Karpas-422 (cell line): ENCODE measurements at regions not wholly inside any gene's neighbourhood (a gene's known extent, or its start where the extent isn't known, plus 50 kb on each side); places are given as distances from the start of the nearest gene placed in this dataset.

Experiments
- DNase-seq: peaks from one replicate; pipeline ENCODE4 v3.0.0-alpha.2; 2015
- H2AFZ ChIP-seq: fragments of 200-600 bp; sonication (generic); 2 replicates; pipeline ENCODE4 v1.6.1; 2014; ENCODE audit warnings: antibody characterized with exemption, low read length, mixed read lengths
- H3K27ac ChIP-seq: fragments of 200-600 bp; sonication (generic); 2 replicates; pipeline ENCODE4 v1.5.1; 2014; ENCODE audit warnings: mild to moderate bottlenecking, low read length, moderate library complexity
- H3K27me3 ChIP-seq: fragments of 200-600 bp; sonication (generic); 2 replicates; pipeline ENCODE4 v1.6.1; 2014; ENCODE audit warnings: low read length, mixed read lengths
- H3K36me3 ChIP-seq: fragments of 200-600 bp; sonication (generic); 2 replicates; pipeline ENCODE4 v1.6.1; 2014; ENCODE audit warnings: low read length, mixed read lengths; ENCODE audit not compliant: insufficient read depth
- H3K4me1 ChIP-seq: fragments of 200-600 bp; sonication (generic); 2 replicates; pipeline ENCODE4 v1.6.1; 2014; ENCODE audit warnings: mild to moderate bottlenecking, low read length, mixed read lengths
- H3K4me2 ChIP-seq: fragments of 200-600 bp; sonication (generic); 2 replicates; pipeline ENCODE4 v1.6.1; 2014; ENCODE audit warnings: low read length, low read depth, mild to moderate bottlenecking; ENCODE audit not compliant: poor library complexity, severe bottlenecking
- H3K4me3 ChIP-seq: fragments of 200-600 bp; sonication (generic); 2 replicates; pipeline ENCODE4 v1.5.1; 2014; ENCODE audit warnings: mild to moderate bottlenecking, antibody characterized with exemption, low read length, mixed read lengths
- H3K79me2 ChIP-seq: fragments of 200-600 bp; sonication (generic); 2 replicates; pipeline ENCODE4 v1.6.1; 2014; ENCODE audit warnings: mild to moderate bottlenecking, low read length, mixed read lengths
- H3K9ac ChIP-seq: fragments of 200-600 bp; sonication (generic); 2 replicates; pipeline ENCODE4 v1.6.0; 2014; ENCODE audit warnings: low read length
- H3K9me2 ChIP-seq: fragments of 200-600 bp; sonication (generic), shearing (Covaris generic); replicated peaks from 2 replicates; pipeline ENCODE4 v1.6.0; 2014; ENCODE audit warnings: mild to moderate bottlenecking, low read length, moderate library complexity; ENCODE audit not compliant: insufficient read depth
- H3K9me3 ChIP-seq: fragments of 300-700, 200-600 bp; sonication (generic); 2 replicates; pipeline ENCODE4 v1.6.1; 2014; ENCODE audit warnings: low read length, mixed read lengths
- H4K20me1 ChIP-seq: fragments of 200-600 bp; sonication (generic); 2 replicates; pipeline ENCODE4 v1.6.1; 2014; ENCODE audit warnings: mild to moderate bottlenecking, antibody characterized with exemption, low read length, low read depth; ENCODE audit not compliant: insufficient read depth

DNA sequence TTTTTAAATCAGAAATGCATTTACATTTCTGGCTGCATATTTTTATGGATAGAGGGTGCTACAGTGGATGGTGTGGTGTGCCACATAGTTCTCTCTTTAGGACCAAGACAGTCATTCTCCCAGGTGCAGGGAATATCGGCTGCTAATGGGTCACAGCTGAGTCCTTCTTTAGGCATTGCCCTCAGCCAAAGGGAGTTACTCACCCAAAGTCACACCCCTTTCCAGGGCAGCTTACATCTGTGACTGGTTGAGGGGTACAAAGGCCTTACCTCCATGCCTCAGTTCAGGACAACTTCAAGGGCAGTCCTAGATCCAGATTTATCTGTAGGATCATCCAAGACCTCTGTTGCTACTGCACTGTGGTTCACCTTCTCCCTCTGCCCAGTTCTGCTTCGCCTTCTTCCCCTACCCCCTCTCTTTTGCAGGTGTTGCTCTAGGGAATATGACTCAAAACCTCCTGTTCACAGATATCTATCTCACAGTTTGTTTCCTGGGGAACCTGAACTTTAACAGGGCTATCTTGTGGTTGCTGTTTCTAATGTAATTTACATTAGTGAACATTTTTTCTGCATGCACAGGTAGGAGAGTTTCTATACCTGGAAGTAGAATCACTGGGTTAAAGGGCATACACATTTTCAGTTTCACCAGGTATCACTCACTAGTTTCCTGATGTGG, 413.9 kb downstream of the RPS6KC1 start:
- H3K4me3 ChIP-seq: no peak overlapping the region
- H3K27ac ChIP-seq: no peak overlapping the region
- no peaks in the 10 kb centered on the region for H4K20me1 ChIP-seq
- no peak overlapping the region for H3K4me2 ChIP-seq
- H3K9me2 ChIP-seq: no peaks in the 10 kb centered on the region
- no peak for DNase-seq
- no peak overlapping the region for H3K9ac ChIP-seq
- H3K4me1 ChIP-seq: no peaks in the 10 kb centered on the region
- no peaks in the 10 kb centered on the region for H3K79me2 ChIP-seq
- H3K27me3 ChIP-seq: no peaks in the 10 kb centered on the region
- H3K36me3 ChIP-seq: no peaks in the 10 kb centered on the region
- H3K9me3 ChIP-seq: no peaks in the 10 kb centered on the region
- no peak overlapping the region for H2AFZ ChIP-seq

DNA sequence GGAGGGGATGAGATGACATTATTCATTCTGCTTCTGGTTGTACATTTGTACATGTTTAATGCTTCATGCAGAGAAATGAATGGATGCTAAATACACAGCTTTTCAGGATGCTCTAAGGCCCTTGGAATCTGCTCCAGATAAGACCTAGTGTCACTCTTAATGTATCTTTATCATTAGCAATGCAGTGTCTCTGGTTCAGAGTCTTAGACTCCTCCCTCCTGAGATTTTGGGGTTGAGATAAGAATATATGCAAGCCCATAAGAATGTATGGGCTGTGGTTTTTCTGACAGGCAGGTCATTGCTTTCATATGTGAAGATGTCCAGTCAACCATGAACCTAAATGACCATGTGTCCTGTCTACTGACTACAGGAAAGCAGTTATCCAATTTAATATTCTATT, 415.5 kb downstream of the RPS6KC1 start:
- Histone ChIP-seq H3K4me2 (no peak overlapping the region), H3K27ac (no peak overlapping the region), H3K4me1 (no peaks in the 10 kb centered on the region), H3K36me3 (no peaks in the 10 kb centered on the region), H3K9me2 (no peaks in the 10 kb centered on the region), H3K9ac (no peak overlapping the region), H3K9me3 (no peaks in the 10 kb centered on the region), H4K20me1 (no peaks in the 10 kb centered on the region), H2AFZ (no peak overlapping the region), H3K79me2 (no peaks in the 10 kb centered on the region), H3K27me3 (no peaks in the 10 kb centered on the region), H3K4me3 (no peak overlapping the region)
- DNase-seq: no peak

DNA sequence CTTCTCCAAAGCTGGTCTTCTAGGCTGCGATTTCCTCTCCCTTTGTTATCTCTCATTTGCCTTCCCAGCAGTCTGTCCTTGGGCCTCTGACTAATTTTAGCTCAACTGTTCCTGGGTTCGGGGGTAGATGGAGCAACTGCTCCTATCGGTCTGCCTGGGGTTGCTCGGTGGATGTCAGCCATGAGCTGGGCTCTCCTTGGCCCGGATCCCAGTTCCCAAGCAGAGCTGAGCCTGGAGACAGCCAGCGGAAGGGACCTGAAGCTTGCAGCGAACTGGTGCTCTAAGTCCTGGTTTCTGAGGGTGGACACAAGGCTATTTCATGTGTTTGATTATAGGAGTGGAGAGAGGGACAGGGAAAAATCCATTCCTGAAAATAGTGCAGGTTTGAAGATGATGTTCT, 423.0 kb downstream of the RPS6KC1 start:
- Histone ChIP-seq H3K79me2 (no peaks in the 10 kb centered on the region), H3K4me1 (no peaks in the 10 kb centered on the region), H3K36me3 (no peaks in the 10 kb centered on the region), H3K27me3 (no peaks in the 10 kb centered on the region), H3K4me3 (no peak overlapping the region), H3K27ac (no peak overlapping the region), H3K9ac (no peak overlapping the region), H3K9me3 (no peaks in the 10 kb centered on the region), H4K20me1 (no peaks in the 10 kb centered on the region), H3K4me2 (no peak overlapping the region), H3K9me2 (no peaks in the 10 kb centered on the region), H2AFZ (no peak overlapping the region)
- no peak for DNase-seq

DNA sequence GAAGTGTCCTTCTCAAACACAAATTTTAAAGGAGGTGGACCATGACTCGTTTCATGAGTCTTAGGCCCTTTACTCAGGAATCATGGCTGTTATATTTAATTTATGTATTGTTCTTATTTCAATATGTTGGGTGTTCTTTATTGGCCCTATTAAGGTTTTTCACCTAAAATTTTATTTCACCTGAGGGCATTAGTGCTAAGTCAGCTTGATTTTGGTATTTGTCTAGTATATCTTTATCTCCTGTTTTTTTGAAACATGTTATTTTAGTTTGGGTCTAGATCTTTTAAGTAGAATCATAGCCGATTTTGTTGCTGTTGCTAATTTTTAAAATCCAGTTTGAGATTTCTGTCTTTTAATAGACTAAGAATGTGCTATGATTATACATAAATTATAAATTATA, 430.4 kb downstream of the RPS6KC1 start:
- Histone ChIP-seq H3K9me2 (no peaks in the 10 kb centered on the region), H3K4me2 (no peak overlapping the region), H3K27ac (no peak overlapping the region), H3K27me3 (no peaks in the 10 kb centered on the region), H3K4me1 (no peaks in the 10 kb centered on the region), H3K36me3 (no peaks in the 10 kb centered on the region), H3K9ac (no peak overlapping the region), H4K20me1 (no peaks in the 10 kb centered on the region), H3K9me3 (no peaks in the 10 kb centered on the region), H3K4me3 (no peak overlapping the region), H3K79me2 (no peaks in the 10 kb centered on the region), H2AFZ (no peak overlapping the region)
- no peak for DNase-seq

DNA sequence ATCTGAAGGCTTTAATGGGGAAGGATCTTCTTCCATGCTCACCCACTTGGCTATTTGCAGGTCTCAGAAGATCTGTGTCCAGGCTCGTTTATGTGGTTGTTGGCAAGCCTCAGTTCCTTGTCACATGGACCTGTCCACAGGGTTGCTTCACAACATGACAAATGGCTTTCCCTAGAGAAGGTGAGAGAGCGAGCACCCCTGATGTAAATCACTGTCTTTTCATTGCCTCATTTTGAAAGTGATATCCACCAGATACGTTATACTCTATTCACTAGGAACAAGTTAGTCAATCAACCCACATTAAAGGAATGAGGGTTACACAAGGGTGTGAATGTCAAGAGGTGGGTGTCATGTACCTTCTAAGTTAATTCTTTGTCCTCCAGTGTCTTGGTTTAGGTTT, 433.3 kb downstream of the RPS6KC1 start:
- H4K20me1 ChIP-seq: no peaks in the 10 kb centered on the region

DNA sequence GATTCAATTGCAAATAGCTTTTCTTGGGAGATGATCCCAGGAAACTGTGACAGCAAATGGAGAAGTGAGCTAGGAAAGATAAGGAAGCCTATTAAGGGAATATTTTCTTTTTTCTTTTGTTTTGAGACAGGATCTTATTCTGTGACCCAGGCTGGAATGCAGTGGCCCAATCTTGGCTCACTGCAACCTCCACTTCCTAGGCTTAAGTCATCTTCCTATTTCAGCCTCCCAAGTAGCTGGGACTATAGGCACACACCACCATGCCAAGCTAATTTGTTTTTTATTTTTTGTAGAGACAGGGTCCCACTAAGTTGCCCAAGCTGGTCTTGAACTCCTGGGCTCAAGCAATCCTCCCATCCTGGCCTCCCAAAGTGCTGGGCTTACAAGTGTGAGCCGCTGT, 433.7 kb downstream of the RPS6KC1 start:
- H3K36me3 ChIP-seq: no peaks in the 10 kb centered on the region
- no peaks in the 10 kb centered on the region for H3K9me3 ChIP-seq
- no peaks in the 10 kb centered on the region for H3K4me1 ChIP-seq
- no peaks in the 10 kb centered on the region for H3K9me2 ChIP-seq
- H4K20me1 ChIP-seq: no peaks in the 10 kb centered on the region
- H3K4me3 ChIP-seq: no peak overlapping the region
- H3K9ac ChIP-seq: no peak overlapping the region
- H2AFZ ChIP-seq: no peak overlapping the region
- no peaks in the 10 kb centered on the region for H3K79me2 ChIP-seq
- no peak for DNase-seq
- H3K27ac ChIP-seq: no peak overlapping the region
- no peaks in the 10 kb centered on the region for H3K27me3 ChIP-seq
- no peak overlapping the region for H3K4me2 ChIP-seq

More for the DNA sequence above, 433.3 kb downstream of the RPS6KC1 start:
- Histone ChIP-seq H3K4me1 (no peaks in the 10 kb centered on the region), H3K79me2 (no peaks in the 10 kb centered on the region), H3K9me2 (no peaks in the 10 kb centered on the region), H3K4me3 (no peak overlapping the region), H2AFZ (no peak overlapping the region), H3K9me3 (no peaks in the 10 kb centered on the region), H3K9ac (no peak overlapping the region), H3K4me2 (no peak overlapping the region), H3K27me3 (no peaks in the 10 kb centered on the region), H3K36me3 (no peaks in the 10 kb centered on the region), H3K27ac (no peak overlapping the region)
- DNase-seq: no peak

DNA sequence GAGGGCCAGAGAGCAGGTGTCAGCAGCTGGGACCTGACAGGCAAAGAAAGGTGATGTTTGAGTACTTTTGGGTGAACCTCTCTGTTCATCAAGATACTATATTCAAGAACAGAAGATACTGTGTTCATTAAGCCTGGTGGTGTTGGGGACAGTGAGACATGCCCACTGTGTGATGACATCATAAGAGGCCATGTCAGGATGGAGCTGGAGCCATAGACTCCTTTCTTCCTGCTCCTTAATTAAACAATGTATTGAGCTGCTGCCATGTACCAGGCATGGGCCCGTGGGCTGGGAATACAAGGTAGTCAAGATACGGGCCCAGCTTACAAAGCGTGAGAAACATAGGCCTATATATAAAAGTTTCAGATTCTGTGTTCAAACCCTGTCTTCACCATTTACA, 435.4 kb downstream of the RPS6KC1 start:
- no peak for DNase-seq
- Histone ChIP-seq H3K27ac (no peak overlapping the region), H3K4me3 (no peak overlapping the region), H2AFZ (no peak overlapping the region), H3K9ac (no peak overlapping the region), H3K36me3 (no peaks in the 10 kb centered on the region), H4K20me1 (no peaks in the 10 kb centered on the region), H3K27me3 (no peaks in the 10 kb centered on the region), H3K4me2 (no peak overlapping the region), H3K9me3 (no peaks in the 10 kb centered on the region), H3K9me2 (no peaks in the 10 kb centered on the region), H3K79me2 (no peaks in the 10 kb centered on the region), H3K4me1 (no peaks in the 10 kb centered on the region)

DNA sequence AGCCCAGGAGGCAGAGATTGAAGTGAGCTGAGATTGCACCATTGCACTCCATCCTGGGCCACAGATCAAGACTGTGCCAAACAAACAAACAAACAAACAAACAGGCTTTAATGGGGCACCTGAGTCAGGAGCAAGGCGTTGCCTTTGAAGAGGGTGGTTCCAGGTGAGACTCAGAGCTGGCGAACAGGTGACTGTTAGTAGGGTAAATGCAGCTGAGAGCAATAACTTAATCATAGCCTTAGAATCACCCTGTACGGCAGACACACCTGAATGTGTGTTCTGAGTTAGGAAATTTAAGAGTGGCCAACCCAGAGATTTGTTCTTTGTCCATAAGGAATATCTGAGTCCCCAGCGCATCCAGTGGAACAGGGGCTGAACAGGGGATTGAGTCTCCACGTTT, 440.4 kb downstream of the RPS6KC1 start:
- Histone ChIP-seq H2AFZ (no peak overlapping the region), H3K27ac (no peak overlapping the region), H3K79me2 (no peaks in the 10 kb centered on the region), H3K36me3 (no peaks in the 10 kb centered on the region), H3K9me2 (no peaks in the 10 kb centered on the region), H3K4me3 (no peak overlapping the region), H4K20me1 (no peaks in the 10 kb centered on the region), H3K4me2 (no peak overlapping the region), H3K27me3 (no peaks in the 10 kb centered on the region), H3K9ac (no peak overlapping the region), H3K9me3 (no peaks in the 10 kb centered on the region), H3K4me1 (no peaks in the 10 kb centered on the region)
- no peak for DNase-seq
